ENCODE measurements at regions not wholly inside any gene's neighbourhood (a gene's known extent, or its start where the extent isn't known, plus 50 kb on each side); places are given as distances from the start of the nearest gene placed in this dataset.
"Not testable (repeated sequence)": the region's sequence is repeated elsewhere in the genome, so short reads cannot be mapped to it uniquely, and the experiment has no call there.

GRCh38 chr2:160736148-160737028 is 242.8 kb upstream of the RBMS1 start:
- DNase-seq: no peak

- DNase-seq: no peak
These were observed 243.6 kb upstream of the RBMS1 start for GRCh38 chr2:160737247-160737646.

GRCh38 chr2:160741271-160741670 is 247.7 kb upstream of the RBMS1 start:
- DNase-seq: no peak

- no peak for DNase-seq
These were observed 248.2 kb upstream of the RBMS1 start for GRCh38 chr2:160741815-160742214.

GRCh38 chr2:160742667-160743066 is 249.1 kb upstream of the RBMS1 start:
- DNase-seq: no peak

GRCh38 chr2:160747501-160748170 is 254.0 kb upstream of the RBMS1 start:
- DNase-seq: no peak

GRCh38 chr2:160751021-160751420 is 257.4 kb upstream of the RBMS1 start:
- DNase-seq: no peak

GRCh38 chr2:160752475-160753330 is 259.1 kb upstream of the RBMS1 start:
- no peak for DNase-seq

GRCh38 chr2:160753331-160753654 is 259.7 kb upstream of the RBMS1 start:
- DNase-seq: no peak

- DNase-seq: no peak
These were observed 260.4 kb upstream of the RBMS1 start for GRCh38 chr2:160753960-160754359.

GRCh38 chr2:160756481-160756880 is 262.9 kb upstream of the RBMS1 start:
- no peak for DNase-seq

- not testable (repeated sequence) for DNase-seq
These were observed 269.0 kb upstream of the RBMS1 start for GRCh38 chr2:160762493-160763128.

- DNase-seq: no peak
These were observed 289.9 kb upstream of the RBMS1 start for GRCh38 chr2:160783474-160783873.

- DNase-seq: no peak
These were observed 290.4 kb upstream of the RBMS1 start for GRCh38 chr2:160784034-160784433.

GRCh38 chr2:160790738-160791137 is 297.1 kb upstream of the RBMS1 start:
- no peak for DNase-seq

GRCh38 chr2:160791884-160792283 is 298.3 kb upstream of the RBMS1 start:
- no peak for DNase-seq

GRCh38 chr2:160792837-160793236 is 299.2 kb upstream of the RBMS1 start:
- no peak for DNase-seq

GRCh38 chr2:160794926-160795325 is 301.3 kb upstream of the RBMS1 start:
- DNase-seq: no peak

- no peak for DNase-seq
These were observed 310.3 kb upstream of the RBMS1 start for GRCh38 chr2:160803881-160804280.

- no peak for DNase-seq
These were observed 316.8 kb upstream of the RBMS1 start for GRCh38 chr2:160810406-160810805.

- no peak for DNase-seq
These were observed 319.4 kb upstream of the RBMS1 start for GRCh38 chr2:160812830-160813505.

- DNase-seq: no peak
These were observed 319.9 kb upstream of the RBMS1 start for GRCh38 chr2:160813506-160813858.
